Upper lobe of left lung (tissue), 4 donors: ENCODE measurements at regions not wholly inside any gene's neighbourhood (a gene's known extent, or its start where the extent isn't known, plus 50 kb on each side); places are given as distances from the start of the nearest gene placed in this dataset.

Experiments
- CTCF ChIP-seq, 6 experiments: fragments of 450-650 bp in 4 of 6; fragments of 200-600 bp in 2 of 6; sonication (generic) in 2 of 6; IDR thresholded peaks; one replicate each; pipeline ENCODE4 v1.5.1; 2016 to 2019; ENCODE audit warnings: antibody characterized with exemption in 6 of 6
- EP300 ChIP-seq, 4 donors: sonication (generic); formaldehyde crosslinking; IDR thresholded peaks; one replicate each; pipeline ENCODE4 v1.5.1; 2017; ENCODE audit warnings: antibody characterized with exemption in 4 of 4, control low read depth in 2 of 4
- POLR2A ChIP-seq, 4 donors: fragments of 450-650 bp; IDR thresholded peaks; one replicate each; pipeline ENCODE4 v1.5.1; 2016 to 2017; ENCODE audit warnings: antibody characterized with exemption in 4 of 4, mild to moderate bottlenecking in 2 of 4
- POLR2AphosphoS5 ChIP-seq, 2 donors: sonication (generic); formaldehyde crosslinking; IDR thresholded peaks; one replicate each; pipeline ENCODE4 v1.5.1; 2017; ENCODE audit warnings: antibody characterized with exemption in 2 of 2

GRCh38 chr6:165002866-165003265, 306.5 kb downstream of the C6orf118 start:
- TF ChIP-seq POLR2A (IDR thresholded peaks at IDR 0.05) (no peak), EP300 (IDR thresholded peaks at IDR 0.05) (no peak), CTCF (IDR thresholded peaks at IDR 0.05) (no peak), POLR2AphosphoS5 (IDR thresholded peaks at IDR 0.05) (no peak)
